H9 (cell line): ENCODE measurements at regions not wholly inside any gene's neighbourhood (a gene's known extent, or its start where the extent isn't known, plus 50 kb on each side); places are given as distances from the start of the nearest gene placed in this dataset.

Experiments used
- DNase-seq: peaks from one replicate; pipeline ENCODE4 v3.0.0-alpha.2; 2017
- H2AFZ ChIP-seq: one replicate; pipeline ENCODE4 v1.6.1; 2013; ENCODE audit warnings: mild to moderate bottlenecking, low read length, control low read depth, moderate library complexity
- H2AK5ac ChIP-seq: 2 replicates; pipeline ENCODE4 v1.6.1; 2013; ENCODE audit warnings: low read length, control low read depth, mixed read lengths; ENCODE audit not compliant: insufficient read length
- H2BK120ac ChIP-seq: one replicate; pipeline ENCODE4 v1.6.1; 2013; ENCODE audit warnings: low read depth, mild to moderate bottlenecking, low read length, control low read depth, inconsistent platforms; ENCODE audit not compliant: poor library complexity, severe bottlenecking
- H2BK12ac ChIP-seq: 2 replicates; pipeline ENCODE4 v1.6.1; 2013; ENCODE audit warnings: low read length, control low read depth, mixed read lengths, low read depth; ENCODE audit not compliant: insufficient read length
- H2BK15ac ChIP-seq: 2 replicates; pipeline ENCODE4 v1.6.1; 2013; ENCODE audit warnings: low read depth, low read length, control low read depth
- H2BK20ac ChIP-seq: one replicate; pipeline ENCODE4 v1.6.1; 2013; ENCODE audit warnings: low read depth, mild to moderate bottlenecking, low read length, control low read depth, inconsistent platforms; ENCODE audit not compliant: poor library complexity, severe bottlenecking
- H2BK5ac ChIP-seq: 2 replicates; pipeline ENCODE4 v1.6.1; 2013; ENCODE audit warnings: low read length, control low read depth, mixed read lengths; ENCODE audit not compliant: insufficient read length
- H3K14ac ChIP-seq: 2 replicates; pipeline ENCODE4 v1.6.1; 2013; ENCODE audit warnings: low read length, control low read depth; ENCODE audit not compliant: insufficient read depth
- H3K18ac ChIP-seq: 2 replicates; pipeline ENCODE4 v1.6.1; 2013; ENCODE audit warnings: low read depth, mild to moderate bottlenecking, mixed read lengths, low read length, control low read depth; ENCODE audit not compliant: insufficient read length
- H3K23ac ChIP-seq: 2 replicates; pipeline ENCODE4 v1.6.1; 2013; ENCODE audit warnings: low read length, control low read depth, mixed read lengths, low read depth; ENCODE audit not compliant: insufficient read length
- H3K23me2 ChIP-seq: 2 replicates; pipeline ENCODE4 v1.6.1; 2013; ENCODE audit warnings: low read depth, mild to moderate bottlenecking, mixed read lengths, low read length, control low read depth; ENCODE audit not compliant: insufficient read length, poor library complexity, severe bottlenecking
- H3K27ac ChIP-seq: 2 replicates; pipeline ENCODE4 v1.5.1; 2013; ENCODE audit warnings: low read length, control low read depth, mixed read lengths, low read depth; ENCODE audit not compliant: insufficient read length
- H3K27me3 ChIP-seq: 2 replicates; pipeline ENCODE4 v1.6.1; 2013; ENCODE audit warnings: low read length, control low read depth, inconsistent platforms; ENCODE audit not compliant: insufficient read depth
- H3K4ac ChIP-seq: 2 replicates; pipeline ENCODE4 v1.6.1; 2013; ENCODE audit warnings: low read depth, mild to moderate bottlenecking, control low read depth, inconsistent platforms, low read length, moderate library complexity
- H3K4me1 ChIP-seq: 2 replicates; pipeline ENCODE4 v1.6.1; 2013; ENCODE audit warnings: low read length, control low read depth, inconsistent platforms; ENCODE audit not compliant: insufficient read depth
- H3K4me2 ChIP-seq: 2 replicates; pipeline ENCODE4 v1.6.1; 2013; ENCODE audit warnings: low read length, control low read depth, mixed read lengths; ENCODE audit not compliant: insufficient read length, insufficient read depth
- H3K56ac ChIP-seq: 2 replicates; pipeline ENCODE4 v1.6.1; 2013; ENCODE audit warnings: low read depth, mild to moderate bottlenecking, mixed read lengths, low read length, control low read depth; ENCODE audit not compliant: insufficient read length
- H3K79me1 ChIP-seq: 2 replicates; pipeline ENCODE4 v1.6.1; 2013; ENCODE audit warnings: low read depth, mild to moderate bottlenecking, moderate library complexity, low read length, control low read depth, inconsistent platforms; ENCODE audit not compliant: insufficient read depth, poor library complexity, severe bottlenecking
- H3K79me2 ChIP-seq: 2 replicates; pipeline ENCODE4 v1.6.1; 2013; ENCODE audit warnings: low read length, control low read depth, inconsistent platforms; ENCODE audit not compliant: insufficient read depth
- H3K9ac ChIP-seq: 2 replicates; pipeline ENCODE4 v1.6.1; 2013; ENCODE audit warnings: low read length, control low read depth, mixed read lengths; ENCODE audit not compliant: insufficient read length; ENCODE audit errors: extremely low read depth
- H3K9me3 ChIP-seq: one replicate; pipeline ENCODE4 v1.6.1; 2013; ENCODE audit warnings: low read depth, low read length, inconsistent platforms; ENCODE audit not compliant: control insufficient read depth
- H3T11ph ChIP-seq: one replicate; pipeline ENCODE4 v1.6.1; 2013; ENCODE audit warnings: mild to moderate bottlenecking, low read length, control low read depth, inconsistent platforms
- H4K20me1 ChIP-seq: one replicate; pipeline ENCODE4 v1.6.1; 2013; ENCODE audit not compliant: control insufficient read depth, insufficient read length, insufficient read depth
- H4K5ac ChIP-seq: 2 replicates; pipeline ENCODE4 v1.6.1; 2013; ENCODE audit warnings: low read depth, mild to moderate bottlenecking, mixed read lengths, low read length, control low read depth; ENCODE audit not compliant: insufficient read length
- H4K8ac ChIP-seq: replicated peaks from 2 replicates; pipeline ENCODE4 v1.6.1; 2013; ENCODE audit warnings: low read length, control low read depth, mixed read lengths, low read depth; ENCODE audit not compliant: insufficient read length
- H4K91ac ChIP-seq: 2 replicates; pipeline ENCODE4 v1.6.1; 2013; ENCODE audit warnings: low read depth, mild to moderate bottlenecking, moderate library complexity, mixed read lengths, low read length, control low read depth; ENCODE audit not compliant: insufficient read length
- H3K27ac Mint-ChIP-seq, 3 experiments: 2 replicates in 2 of 3; 3 replicates in 1 of 3; pipeline ENCODE4 v1.8.0; 2020 to 2021; ENCODE audit warnings: mixed read lengths in 3 of 3, mild to moderate bottlenecking in 1 of 3, moderate library complexity in 1 of 3
- H3K27me3 Mint-ChIP-seq: 2 replicates; pipeline ENCODE4 v1.8.0; 2021; ENCODE audit warnings: low read depth, mild to moderate bottlenecking, moderate library complexity, mixed read lengths
- H3K36me3 Mint-ChIP-seq, 3 experiments: 2 replicates in 2 of 3; 3 replicates in 1 of 3; pipeline ENCODE4 v1.8.0; 2020 to 2021; ENCODE audit warnings: low read depth in 3 of 3, mixed read lengths in 3 of 3; ENCODE audit not compliant: insufficient read depth in 1 of 3
- H3K4me1 Mint-ChIP-seq, 2 experiments: 2 replicates each; pipeline ENCODE4 v1.8.0; 2020; ENCODE audit warnings: mixed read lengths in 2 of 2
- H3K4me3 Mint-ChIP-seq, 2 experiments: 2 replicates in 1 of 2; 3 replicates in 1 of 2; pipeline ENCODE4 v1.8.0; 2020 to 2021; ENCODE audit warnings: mild to moderate bottlenecking in 2 of 2, mixed read lengths in 2 of 2, moderate library complexity in 1 of 2
- H3K9me3 Mint-ChIP-seq, 2 experiments: 2 replicates in 1 of 2; 3 replicates in 1 of 2; pipeline ENCODE4 v1.8.0; 2020; ENCODE audit warnings: mild to moderate bottlenecking in 2 of 2, mixed read lengths in 2 of 2, moderate library complexity in 1 of 2
- WGBS: extraction: QIAGEN DNeasy Blood & Tissue Kit; methylation state at CpG from one replicate; pipeline ENCODE4 v1.1.7; 2013; ENCODE audit warnings: missing lambda C conversion rate, low lambda C conversion rate, mixed read lengths; ENCODE audit not compliant: insufficient read length; ENCODE audit errors: extremely low coverage; 5-methylcytosine and 5-hydroxymethylcytosine counted together
- TF ChIP-seq, protein P1 (sequence below): fragments of 200-600 bp; sonication (generic); conservative IDR thresholded peaks from 3 replicates; pipeline ENCODE4 v1.8.0; 2021; ENCODE audit warnings: antibody characterized with exemption, mild to moderate bottlenecking

DNA sequence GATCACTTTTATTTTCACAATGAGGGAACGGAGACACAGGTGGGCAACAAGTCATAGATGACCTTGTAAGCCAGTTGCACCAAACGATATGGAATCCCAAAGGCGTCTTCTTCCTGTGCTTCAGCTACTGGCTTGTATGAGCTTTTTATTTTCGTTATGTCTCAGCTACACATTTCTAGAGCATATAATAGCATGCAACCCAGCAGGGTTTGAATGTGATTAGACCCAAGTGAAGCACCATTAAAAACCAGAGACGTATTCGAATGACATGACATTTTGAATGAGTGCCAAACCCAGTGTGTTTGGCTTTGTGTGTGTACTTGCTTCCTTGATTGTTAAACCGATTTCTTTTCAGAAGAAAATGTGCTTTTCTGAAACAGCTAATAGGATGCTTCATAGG, 963.2 kb upstream of the CELF2 start:
- H3K27me3 ChIP-seq: no peaks in the 10 kb centered on the region
- no peak overlapping the region for H3K14ac ChIP-seq
- no peak overlapping the region for H3T11ph ChIP-seq
- no peak overlapping the region for H2BK5ac ChIP-seq
- no peak overlapping the region for H4K8ac ChIP-seq
- TF ChIP-seq, protein P1, sequence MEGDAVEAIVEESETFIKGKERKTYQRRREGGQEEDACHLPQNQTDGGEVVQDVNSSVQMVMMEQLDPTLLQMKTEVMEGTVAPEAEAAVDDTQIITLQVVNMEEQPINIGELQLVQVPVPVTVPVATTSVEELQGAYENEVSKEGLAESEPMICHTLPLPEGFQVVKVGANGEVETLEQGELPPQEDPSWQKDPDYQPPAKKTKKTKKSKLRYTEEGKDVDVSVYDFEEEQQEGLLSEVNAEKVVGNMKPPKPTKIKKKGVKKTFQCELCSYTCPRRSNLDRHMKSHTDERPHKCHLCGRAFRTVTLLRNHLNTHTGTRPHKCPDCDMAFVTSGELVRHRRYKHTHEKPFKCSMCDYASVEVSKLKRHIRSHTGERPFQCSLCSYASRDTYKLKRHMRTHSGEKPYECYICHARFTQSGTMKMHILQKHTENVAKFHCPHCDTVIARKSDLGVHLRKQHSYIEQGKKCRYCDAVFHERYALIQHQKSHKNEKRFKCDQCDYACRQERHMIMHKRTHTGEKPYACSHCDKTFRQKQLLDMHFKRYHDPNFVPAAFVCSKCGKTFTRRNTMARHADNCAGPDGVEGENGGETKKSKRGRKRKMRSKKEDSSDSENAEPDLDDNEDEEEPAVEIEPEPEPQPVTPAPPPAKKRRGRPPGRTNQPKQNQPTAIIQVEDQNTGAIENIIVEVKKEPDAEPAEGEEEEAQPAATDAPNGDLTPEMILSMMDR: no peak
- H3K9me3 ChIP-seq: no peaks in the 10 kb centered on the region
- H3K9ac ChIP-seq: no peak overlapping the region
- no peak overlapping the region for H2BK15ac ChIP-seq
- no peak overlapping the region for H2AK5ac ChIP-seq
- no peak overlapping the region for H3K4ac ChIP-seq
- no peaks in the 10 kb centered on the region for H3K79me1 ChIP-seq
- no peak overlapping the region for H4K5ac ChIP-seq
- H3K27ac ChIP-seq: no peak overlapping the region
- Mint-ChIP-seq H3K36me3 (no peaks in the 10 kb centered on the region), H3K27me3 (no peaks in the 10 kb centered on the region), H3K27ac (no peak overlapping the region), H3K4me3 (no peak overlapping the region), H3K4me1 (no peaks in the 10 kb centered on the region), H3K9me3 (no peaks in the 10 kb centered on the region)
- no peak for DNase-seq
- no peaks in the 10 kb centered on the region for H4K20me1 ChIP-seq
- no peak overlapping the region for H3K4me2 ChIP-seq
- no peak overlapping the region for H3K23ac ChIP-seq
- no CpG with 5 or more reads among the region's 7 CpGs for WGBS
- no peak overlapping the region for H2BK20ac ChIP-seq
- H3K56ac ChIP-seq: no peak overlapping the region
- H4K91ac ChIP-seq: no peak overlapping the region
- no peak overlapping the region for H2BK120ac ChIP-seq
- no peaks in the 10 kb centered on the region for H3K4me1 ChIP-seq
- H3K79me2 ChIP-seq: no peaks in the 10 kb centered on the region
- no peak overlapping the region for H2BK12ac ChIP-seq
- H3K23me2 ChIP-seq: no peaks in the 10 kb centered on the region
- no peak overlapping the region for H2AFZ ChIP-seq
- no peak overlapping the region for H3K18ac ChIP-seq
